ENCODE measurements at regions not wholly inside any gene's neighbourhood (a gene's known extent, or its start where the extent isn't known, plus 50 kb on each side); places are given as distances from the start of the nearest gene placed in this dataset.

GRCh38 chr4:79132826-79133225 lies 193.0 kb downstream of the NAA11 start:
- TF ChIP-seq POLR2AphosphoS5 (IDR thresholded peaks at IDR 0.05; ENCODE audit: borderline replicate concordance, low read depth, low read length): no peak
- no peak for TF ChIP-seq EZH2 (IDR thresholded peaks at IDR 0.05)
- TF ChIP-seq FOXP2 (optimal IDR thresholded peaks at IDR 0.05; ENCODE audit: control extremely low read depth, extremely low read length, insufficient read depth): no peak

Measured in SK-N-MC (cell line).